ENCODE measurements at regions not wholly inside any gene's neighbourhood (a gene's known extent, or its start where the extent isn't known, plus 50 kb on each side); places are given as distances from the start of the nearest gene placed in this dataset.

DNA sequence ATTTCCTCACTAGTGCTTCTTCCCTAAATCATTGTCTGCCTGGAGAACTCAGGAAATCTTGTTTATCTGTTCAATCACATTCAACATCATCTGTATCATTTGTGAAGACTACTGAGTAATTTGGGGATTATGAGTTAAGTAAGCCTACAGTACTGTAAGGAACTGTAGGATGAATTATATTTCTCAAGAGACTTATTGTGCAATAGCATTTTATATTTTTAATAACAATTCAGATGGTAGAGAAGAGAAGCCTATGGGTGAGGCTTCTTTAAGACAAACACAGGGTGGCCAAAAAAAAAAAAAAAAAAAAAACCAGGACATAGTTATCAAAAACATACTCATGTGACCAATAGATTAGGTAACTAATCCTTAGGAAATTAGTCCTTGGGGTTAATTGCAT, 282.7 kb downstream of the FAM181B start:
- Histone ChIP-seq H3K9me3 (ENCODE audit: control insufficient read depth in 4 of 4, insufficient read depth in 3 of 4, low read length in 3 of 4) (no peaks in the 10 kb centered on the region), H3K27me3 (ENCODE audit: control insufficient read depth in 3 of 3, insufficient read depth in 3 of 3, low read length in 2 of 3) (no peaks in the 10 kb centered on the region), H3K4me3 (no peak overlapping the region), H3K36me3 (ENCODE audit: control insufficient read depth in 4 of 4, insufficient read depth in 4 of 4, low read length in 4 of 4) (no peaks in the 10 kb centered on the region), H3K27ac (ENCODE audit: low read depth in 1 of 2, low read length in 1 of 2) (no peak overlapping the region), H3K4me1 (ENCODE audit: control insufficient read depth in 5 of 5, insufficient read depth in 5 of 5, low read length in 5 of 5) (no peaks in the 10 kb centered on the region), H3K9ac (ENCODE audit: insufficient read depth in 1 of 2, low read length in 2 of 2) (no peak overlapping the region)
- DNase-seq: no peak
- TF ChIP-seq, protein P1, sequence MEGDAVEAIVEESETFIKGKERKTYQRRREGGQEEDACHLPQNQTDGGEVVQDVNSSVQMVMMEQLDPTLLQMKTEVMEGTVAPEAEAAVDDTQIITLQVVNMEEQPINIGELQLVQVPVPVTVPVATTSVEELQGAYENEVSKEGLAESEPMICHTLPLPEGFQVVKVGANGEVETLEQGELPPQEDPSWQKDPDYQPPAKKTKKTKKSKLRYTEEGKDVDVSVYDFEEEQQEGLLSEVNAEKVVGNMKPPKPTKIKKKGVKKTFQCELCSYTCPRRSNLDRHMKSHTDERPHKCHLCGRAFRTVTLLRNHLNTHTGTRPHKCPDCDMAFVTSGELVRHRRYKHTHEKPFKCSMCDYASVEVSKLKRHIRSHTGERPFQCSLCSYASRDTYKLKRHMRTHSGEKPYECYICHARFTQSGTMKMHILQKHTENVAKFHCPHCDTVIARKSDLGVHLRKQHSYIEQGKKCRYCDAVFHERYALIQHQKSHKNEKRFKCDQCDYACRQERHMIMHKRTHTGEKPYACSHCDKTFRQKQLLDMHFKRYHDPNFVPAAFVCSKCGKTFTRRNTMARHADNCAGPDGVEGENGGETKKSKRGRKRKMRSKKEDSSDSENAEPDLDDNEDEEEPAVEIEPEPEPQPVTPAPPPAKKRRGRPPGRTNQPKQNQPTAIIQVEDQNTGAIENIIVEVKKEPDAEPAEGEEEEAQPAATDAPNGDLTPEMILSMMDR (IDR thresholded peaks at IDR 0.05; ENCODE audit: control extremely low read depth, extremely low read depth): no peak
- no peak for ATAC-seq (ENCODE audit: insufficient read depth, low FRiP score)

DNA sequence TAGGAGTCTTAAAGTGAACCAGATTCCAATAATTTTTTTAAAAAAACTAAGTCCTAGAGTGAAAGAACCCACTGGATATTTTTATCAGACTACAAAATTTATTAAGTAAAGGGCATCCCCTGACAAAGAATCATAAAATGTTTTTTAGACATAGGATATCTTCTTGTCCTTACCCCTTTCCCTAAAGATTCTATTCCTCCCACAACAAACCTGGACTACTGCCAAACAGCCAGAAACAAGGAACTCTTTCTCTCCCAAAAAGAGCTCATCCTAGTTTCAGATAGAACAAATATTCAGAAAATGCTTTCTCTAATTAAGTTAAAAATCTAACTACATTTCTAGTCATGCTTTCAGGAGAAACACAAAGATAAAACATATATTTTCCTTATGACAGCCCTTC, 327.1 kb downstream of the FAM181B start:
- Histone ChIP-seq H3K9ac (ENCODE audit: insufficient read depth in 1 of 2, low read length in 2 of 2) (no peak overlapping the region), H3K27me3 (ENCODE audit: control insufficient read depth in 3 of 3, insufficient read depth in 3 of 3, low read length in 2 of 3) (no peaks in the 10 kb centered on the region), H3K9me3 (ENCODE audit: control insufficient read depth in 4 of 4, insufficient read depth in 3 of 4, low read length in 3 of 4) (no peaks in the 10 kb centered on the region), H3K4me3 (no peak overlapping the region), H3K4me1 (ENCODE audit: control insufficient read depth in 5 of 5, insufficient read depth in 5 of 5, low read length in 5 of 5) (peaks cover 0 to 14% (median 0%) of the 10 kb centered on the region in 5 donors), H3K27ac (ENCODE audit: low read depth in 1 of 2, low read length in 1 of 2) (no peak overlapping the region), H3K36me3 (ENCODE audit: control insufficient read depth in 4 of 4, insufficient read depth in 4 of 4, low read length in 4 of 4) (no peaks in the 10 kb centered on the region)
- TF ChIP-seq, protein P1 (IDR thresholded peaks at IDR 0.05; ENCODE audit: control extremely low read depth, extremely low read depth): no peak
- DNase-seq (peak in 1 of 3 donors; percentile 22), ATAC-seq (ENCODE audit: insufficient read depth, low FRiP score) (no peak)

DNA sequence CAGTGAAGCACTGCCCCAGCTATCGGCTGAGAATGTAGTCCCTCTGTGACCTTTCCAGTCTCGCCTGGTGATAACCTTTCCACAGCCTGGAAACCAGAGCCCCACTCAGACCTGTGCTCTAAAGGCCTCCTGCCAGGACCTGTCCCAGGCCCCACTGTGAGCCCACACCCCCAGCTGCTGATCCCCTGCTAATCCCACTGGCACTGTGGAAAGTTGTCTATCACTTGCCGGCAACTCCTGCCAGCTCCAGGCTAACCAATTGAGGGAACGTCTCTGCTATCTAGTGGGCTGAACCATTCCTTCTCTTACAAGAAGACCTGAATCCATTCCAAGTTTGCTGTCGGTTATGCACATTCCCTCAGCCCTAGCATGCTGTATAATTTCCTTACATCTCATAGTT, 328.2 kb downstream of the FAM181B start:
- Histone ChIP-seq H3K36me3 (ENCODE audit: control insufficient read depth in 4 of 4, insufficient read depth in 4 of 4, low read length in 4 of 4) (no peaks in the 10 kb centered on the region), H3K4me1 (ENCODE audit: control insufficient read depth in 5 of 5, insufficient read depth in 5 of 5, low read length in 5 of 5) (peaks cover 0 to 14% (median 0%) of the 10 kb centered on the region in 5 donors), H3K4me3 (no peak overlapping the region), H3K27me3 (ENCODE audit: control insufficient read depth in 3 of 3, insufficient read depth in 3 of 3, low read length in 2 of 3) (no peaks in the 10 kb centered on the region), H3K27ac (ENCODE audit: low read depth in 1 of 2, low read length in 1 of 2) (no peak overlapping the region), H3K9me3 (ENCODE audit: control insufficient read depth in 4 of 4, insufficient read depth in 3 of 4, low read length in 3 of 4) (no peaks in the 10 kb centered on the region), H3K9ac (ENCODE audit: insufficient read depth in 1 of 2, low read length in 2 of 2) (no peak overlapping the region)
- TF ChIP-seq, protein P1 (IDR thresholded peaks at IDR 0.05; ENCODE audit: control extremely low read depth, extremely low read depth): no peak
- 49 to 62% methylated on average over 5 of the region's 5 CpGs for WGBS, 2 donors
- ATAC-seq (ENCODE audit: insufficient read depth, low FRiP score) (no peak), DNase-seq (peak; percentile 57 to 88 (median 73))

DNA sequence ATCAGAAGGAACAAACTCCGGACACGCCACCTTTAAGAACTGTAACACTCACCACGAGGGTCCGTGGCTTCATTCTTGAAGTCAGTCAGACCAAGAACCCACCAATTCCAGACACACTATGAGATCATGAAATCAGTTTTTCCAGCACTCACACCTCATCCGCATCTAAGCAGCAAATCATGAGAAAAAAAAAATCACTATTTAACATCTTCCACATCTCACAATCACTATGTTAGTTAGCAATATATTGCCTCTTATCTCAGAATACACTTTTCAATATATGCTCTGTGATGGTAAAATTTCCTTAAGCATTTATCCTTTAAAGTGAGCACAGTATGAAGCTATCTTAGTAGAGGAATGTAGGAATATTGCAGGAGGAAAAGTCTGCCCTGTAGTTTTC, 328.7 kb downstream of the FAM181B start:
- Histone ChIP-seq H3K27ac (ENCODE audit: low read depth in 1 of 2, low read length in 1 of 2) (no peak overlapping the region), H3K4me1 (ENCODE audit: control insufficient read depth in 5 of 5, insufficient read depth in 5 of 5, low read length in 5 of 5) (peaks cover 0 to 17% (median 0%) of the 10 kb centered on the region in 5 donors), H3K27me3 (ENCODE audit: control insufficient read depth in 3 of 3, insufficient read depth in 3 of 3, low read length in 2 of 3) (no peaks in the 10 kb centered on the region), H3K4me3 (no peak overlapping the region), H3K9me3 (ENCODE audit: control insufficient read depth in 4 of 4, insufficient read depth in 3 of 4, low read length in 3 of 4) (no peaks in the 10 kb centered on the region), H3K9ac (ENCODE audit: insufficient read depth in 1 of 2, low read length in 2 of 2) (no peak overlapping the region), H3K36me3 (ENCODE audit: control insufficient read depth in 4 of 4, insufficient read depth in 4 of 4, low read length in 4 of 4) (no peaks in the 10 kb centered on the region)
- ATAC-seq (ENCODE audit: insufficient read depth, low FRiP score) (no peak), DNase-seq (peak in 2 of 3 donors; percentile 63 to 70)
- WGBS, 2 donors: 89 to 93% methylated on average over 5 of the region's 5 CpGs
- TF ChIP-seq, protein P1 (IDR thresholded peaks at IDR 0.05; ENCODE audit: control extremely low read depth, extremely low read depth): no peak

All from lung (tissue), 11 donors.